GM19328 (cell line): ENCODE measurements at regions not wholly inside any gene's neighbourhood (a gene's known extent, or its start where the extent isn't known, plus 50 kb on each side); places are given as distances from the start of the nearest gene placed in this dataset.

Source experiments
- ATAC-seq: cut with Tn5 transposase; IDR thresholded peaks from one replicate; pipeline ENCODE4 v1.9.1; 2021; ENCODE audit warnings: mild to moderate bottlenecking, moderate library complexity; ENCODE audit not compliant: unreplicated experiment

GRCh38 chr17:69761767-69762321, 313.2 kb upstream of the KCNJ16 start:
- ATAC-seq: no peak

GRCh38 chr17:69762359-69762758, 312.7 kb upstream of the KCNJ16 start:
- no peak for ATAC-seq

- no peak for ATAC-seq
Measured at GRCh38 chr17:69762766-69763165, 312.3 kb upstream of the KCNJ16 start.

DNA sequence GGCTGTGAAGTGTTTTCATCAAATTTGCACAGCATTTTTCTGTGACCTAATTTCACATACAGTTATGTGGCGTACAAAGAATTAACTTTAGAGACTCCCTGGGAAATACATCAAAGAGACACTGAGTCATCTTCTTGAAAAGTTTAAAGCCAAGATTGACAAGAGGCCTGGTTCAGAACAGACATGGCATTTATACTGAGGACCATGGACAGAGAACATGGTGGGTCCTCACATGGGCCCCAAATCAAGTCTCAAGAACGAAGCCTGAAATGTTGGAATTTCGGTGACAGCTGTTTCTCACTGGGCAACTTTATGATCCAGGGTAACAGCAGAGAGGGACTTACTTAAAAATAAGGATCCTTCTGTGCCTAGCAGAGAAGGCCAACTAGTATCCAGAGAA, 311.5 kb upstream of the KCNJ16 start:
- ATAC-seq: no peak

GRCh38 chr17:69764146-69764545, 310.9 kb upstream of the KCNJ16 start:
- no peak for ATAC-seq

GRCh38 chr17:69769050-69769449, 306.0 kb upstream of the KCNJ16 start:
- ATAC-seq: no peak

DNA sequence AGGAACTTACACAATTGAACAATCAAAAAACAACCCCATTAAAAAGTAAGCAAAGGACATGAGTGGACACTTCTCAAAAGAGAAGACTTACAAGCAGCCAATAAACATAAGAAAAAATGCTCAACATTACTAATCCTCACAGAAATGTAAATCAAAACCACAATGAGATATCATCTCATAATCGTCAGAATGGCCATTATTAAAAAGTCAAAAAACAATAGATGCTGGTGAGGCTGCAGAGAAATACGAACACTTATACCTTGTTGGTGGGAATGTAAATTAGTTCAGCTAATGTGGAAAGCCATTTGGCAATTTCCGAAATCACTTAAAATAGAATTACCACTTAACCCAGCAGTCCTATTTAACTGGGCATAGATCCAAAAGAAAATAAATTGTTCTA, 301.9 kb upstream of the KCNJ16 start:
- ATAC-seq: no peak

DNA sequence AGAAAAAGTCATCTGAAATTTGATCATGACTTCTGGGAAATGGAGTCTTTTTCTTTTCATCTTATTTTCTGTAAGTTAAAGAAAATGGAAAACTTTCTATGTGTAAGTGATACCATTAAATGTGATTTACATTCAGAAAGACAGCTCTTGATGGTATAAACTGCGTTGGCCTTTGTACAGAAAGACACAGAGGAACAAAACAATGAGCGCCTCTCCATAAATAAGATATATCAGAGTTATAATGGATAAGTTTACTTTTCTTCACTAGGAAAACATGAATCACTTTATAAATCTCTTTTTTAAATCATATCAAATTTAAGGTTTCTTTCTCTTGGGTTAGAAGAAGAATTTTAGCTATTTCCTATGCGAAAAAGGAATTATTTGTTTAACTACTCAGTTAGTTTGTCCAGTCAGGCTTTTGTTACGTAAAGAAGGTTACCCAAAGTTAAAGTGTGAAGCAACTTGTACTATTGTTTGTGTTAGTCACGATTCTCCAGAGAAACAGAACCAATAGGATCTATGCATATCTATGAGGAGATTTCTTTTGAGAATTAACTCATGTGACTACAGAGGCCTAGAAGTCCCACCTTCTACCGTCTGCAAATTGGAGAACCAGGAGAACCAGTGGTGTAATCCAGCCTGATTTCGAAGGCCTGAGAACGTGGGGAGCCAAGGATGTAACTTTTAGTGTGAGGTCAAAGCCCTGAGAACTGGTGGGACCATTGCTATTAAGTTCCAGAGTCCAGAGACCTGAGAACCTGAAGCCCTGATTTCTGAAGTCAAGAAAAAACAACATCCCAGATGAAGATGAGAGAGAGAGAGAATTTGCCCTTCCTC, 295.4 kb upstream of the KCNJ16 start:
- ATAC-seq: no peak

GRCh38 chr17:69783865-69784264, 291.2 kb upstream of the KCNJ16 start:
- ATAC-seq: no peak

DNA sequence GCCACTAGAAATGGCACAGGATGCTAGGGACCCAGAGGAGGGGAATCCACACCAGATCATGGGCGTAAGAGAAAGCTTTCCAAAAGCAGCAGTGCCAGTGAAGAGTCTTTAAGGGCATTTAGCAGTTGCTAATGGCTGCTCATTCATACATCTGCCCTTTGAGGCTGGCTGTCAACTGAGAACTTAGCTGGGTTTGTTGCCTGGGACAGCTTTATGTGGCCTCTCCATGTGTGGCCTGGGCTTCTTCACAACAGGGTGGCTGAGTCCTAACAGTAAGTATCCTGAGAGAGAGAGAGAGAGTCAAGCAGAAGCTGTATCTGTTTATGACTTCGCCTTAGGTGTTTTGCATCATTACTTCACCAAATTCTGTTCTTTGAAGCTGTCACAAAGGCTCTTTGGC, 286.1 kb upstream of the KCNJ16 start:
- ATAC-seq: no peak

GRCh38 chr17:69796078-69796477, 278.9 kb upstream of the KCNJ16 start:
- ATAC-seq: no peak

DNA sequence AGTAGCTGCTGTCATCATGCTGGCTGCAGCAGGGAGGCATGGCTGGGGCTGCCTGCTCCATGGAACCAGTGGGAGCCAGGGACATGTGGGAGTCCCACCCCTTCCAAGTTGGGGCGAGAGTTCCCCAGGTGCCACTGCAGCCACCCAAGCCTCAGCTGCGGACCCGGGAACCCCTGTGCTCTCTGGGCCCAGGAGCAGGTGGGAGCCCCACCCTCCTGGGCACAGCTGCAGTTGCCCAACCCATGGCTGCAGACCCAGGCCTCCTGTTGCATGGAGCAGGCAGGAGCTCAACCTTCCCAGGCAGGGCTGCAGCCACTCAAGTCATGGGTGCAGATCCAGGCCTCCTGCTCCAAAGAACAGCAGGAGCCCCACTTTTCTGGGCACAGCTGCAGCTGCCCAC, 274.2 kb upstream of the KCNJ16 start:
- no peak for ATAC-seq

DNA sequence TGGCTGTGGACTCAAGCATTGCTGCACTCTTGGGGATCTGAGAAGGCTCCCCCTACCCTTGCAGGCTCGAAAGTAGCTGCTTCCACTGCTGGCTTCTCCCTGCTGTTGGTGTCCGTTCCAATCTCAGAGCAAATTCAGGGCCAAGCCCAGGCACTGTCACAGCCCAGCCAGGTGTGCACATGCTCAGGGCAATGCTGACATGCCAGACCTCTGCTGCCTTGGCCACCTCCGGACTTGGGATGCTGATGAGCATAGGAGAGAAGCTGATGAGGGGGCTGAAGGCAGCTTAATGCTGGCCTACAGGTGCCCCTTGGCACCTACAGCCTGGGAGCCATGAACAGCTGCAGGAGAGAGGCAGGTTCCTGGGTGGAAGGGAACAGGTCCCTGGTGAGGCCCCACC, 273.7 kb upstream of the KCNJ16 start:
- ATAC-seq: no peak

DNA sequence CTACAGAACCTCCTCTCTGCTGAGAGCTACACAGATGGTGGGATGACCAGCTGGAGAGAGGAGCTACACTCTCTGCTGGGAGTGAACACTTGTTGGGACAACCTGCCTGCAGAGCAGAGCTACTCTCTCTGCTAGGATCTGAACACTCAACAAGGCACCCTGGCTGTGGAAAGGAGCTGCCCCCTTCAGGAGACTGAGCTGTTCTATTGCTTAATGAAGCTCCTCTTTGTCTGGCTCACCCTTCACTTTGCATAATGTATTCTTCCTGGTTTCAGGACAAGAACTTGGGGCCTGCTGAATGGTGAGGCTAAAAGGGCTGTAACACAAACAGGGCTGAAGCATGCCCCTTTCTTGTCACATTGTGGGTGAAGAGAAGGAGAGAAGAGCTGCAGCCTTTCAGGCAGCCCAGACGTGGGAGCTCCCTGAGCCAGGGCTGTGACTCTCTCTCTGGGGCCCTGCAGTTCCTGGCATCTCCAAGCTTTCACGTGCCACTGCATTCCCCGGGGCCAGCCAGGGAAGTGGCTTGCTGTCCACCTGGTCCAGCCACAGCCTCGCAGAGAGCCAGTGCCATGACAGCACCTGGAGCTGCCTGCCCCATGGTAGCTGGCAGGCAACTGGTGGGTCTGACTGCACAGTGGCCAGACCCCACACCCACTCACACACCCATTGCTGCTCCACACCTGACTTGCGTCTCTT, 272.8 kb upstream of the KCNJ16 start:
- no peak for ATAC-seq

DNA sequence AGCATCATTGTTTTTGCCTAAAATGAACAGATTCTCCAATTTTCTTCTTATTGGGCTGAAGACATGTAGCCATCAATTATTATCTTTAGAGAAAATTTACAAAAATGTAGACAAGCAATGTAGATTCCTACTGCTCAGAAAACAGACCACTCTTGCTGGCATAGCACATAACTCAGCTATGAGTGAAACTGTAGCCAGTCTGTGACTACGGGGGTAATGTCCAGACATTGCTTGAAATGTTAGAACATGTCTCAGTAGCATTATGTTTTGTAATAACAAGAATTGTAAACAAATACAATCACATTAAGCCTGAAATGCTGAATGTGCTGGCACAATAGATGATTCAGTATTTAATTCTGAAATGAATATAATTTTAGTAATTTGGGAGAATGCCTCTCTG, 265.7 kb upstream of the KCNJ16 start:
- no peak for ATAC-seq

- ATAC-seq: no peak
Measured at GRCh38 chr17:69810326-69810965, 264.6 kb upstream of the KCNJ16 start.

GRCh38 chr17:69812240-69812837, 262.7 kb upstream of the KCNJ16 start:
- ATAC-seq: no peak

- no peak for ATAC-seq
Measured at GRCh38 chr17:69814031-69814430, 261.0 kb upstream of the KCNJ16 start.

DNA sequence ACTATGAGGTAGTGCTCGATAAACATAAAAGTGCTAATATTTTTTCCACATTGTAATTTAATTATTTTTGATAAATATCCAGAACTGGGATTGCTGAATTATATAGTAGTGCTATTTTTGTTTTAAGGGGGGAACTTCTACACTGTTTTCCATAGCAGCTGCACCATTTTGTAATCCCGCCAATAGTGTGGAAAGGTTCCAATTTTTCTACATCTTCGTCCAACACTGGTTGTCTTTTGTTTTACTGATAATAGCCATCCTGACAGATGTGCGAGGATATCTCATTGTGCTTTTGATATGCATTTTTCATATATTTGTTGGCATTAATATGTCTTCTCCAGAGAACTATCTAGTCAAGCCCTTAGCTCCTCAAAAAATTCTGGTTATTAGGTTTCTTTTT, 259.6 kb upstream of the KCNJ16 start:
- no peak for ATAC-seq

GRCh38 chr17:69818467-69818866, 256.6 kb upstream of the KCNJ16 start:
- ATAC-seq: no peak
